ENCODE measurements at regions not wholly inside any gene's neighbourhood (a gene's known extent, or its start where the extent isn't known, plus 50 kb on each side); places are given as distances from the start of the nearest gene placed in this dataset.

- H3K27ac ChIP-seq: no peak overlapping the region
- 80 to 88% (median 85%) methylated on average over 3 of the region's 3 CpGs for WGBS, 4 donors
- H3K4me3 ChIP-seq: no peak overlapping the region
- H3K36me3 ChIP-seq: no peaks in the 10 kb centered on the region
- no peak for ATAC-seq
- TF ChIP-seq POLR2A (IDR thresholded peaks at IDR 0.05): no peak
- TF ChIP-seq CTCF (IDR thresholded peaks at IDR 0.05): no peak
- DNase-seq: no peak
- H3K9me3 ChIP-seq: no peaks in the 10 kb centered on the region
- no peaks in the 10 kb centered on the region for H3K27me3 ChIP-seq
- no peaks in the 10 kb centered on the region for H3K4me1 ChIP-seq
- intact Hi-C loops (cut with DNase I): no loop called here
These were observed 270.2 kb upstream of the TFAP2D start for GRCh38 chr6:50443144-50443543.

GRCh38 chr6:50449128-50449527 is 264.2 kb upstream of the TFAP2D start:
- no peak for ATAC-seq
- 41 to 56% (median 48%) methylated on average over 2 of the region's 2 CpGs for WGBS, 4 donors

GRCh38 chr6:50451826-50452400 is 261.4 kb upstream of the TFAP2D start:
- no peaks in the 10 kb centered on the region for H3K36me3 ChIP-seq
- no peak for ATAC-seq
- H3K9me3 ChIP-seq: no peaks in the 10 kb centered on the region
- no peaks in the 10 kb centered on the region for H3K27me3 ChIP-seq
- no peak overlapping the region for H3K4me3 ChIP-seq
- H3K4me1 ChIP-seq: no peaks in the 10 kb centered on the region
- H3K27ac ChIP-seq: no peak overlapping the region
- 77 to 88% (median 82%) methylated on average over 4 of the region's 4 CpGs for WGBS, 4 donors
- no peak for DNase-seq
- intact Hi-C loops (cut with DNase I): no loop called here
- no peak for TF ChIP-seq CTCF (IDR thresholded peaks at IDR 0.05)
- no peak for TF ChIP-seq POLR2A (IDR thresholded peaks at IDR 0.05)

More at GRCh38 chr6:50449128-50449527, 264.2 kb upstream of the TFAP2D start:
- Histone ChIP-seq H3K4me3 (no peak overlapping the region), H3K4me1 (no peaks in the 10 kb centered on the region), H3K36me3 (no peaks in the 10 kb centered on the region), H3K9me3 (no peaks in the 10 kb centered on the region), H3K27ac (no peak overlapping the region), H3K27me3 (no peaks in the 10 kb centered on the region)
- intact Hi-C loops (cut with DNase I): no loop called here
- no peak for DNase-seq
- TF ChIP-seq POLR2A (IDR thresholded peaks at IDR 0.05): no peak
- TF ChIP-seq CTCF (IDR thresholded peaks at IDR 0.05): no peak

GRCh38 chr6:50455029-50455428 is 258.3 kb upstream of the TFAP2D start:
- Histone ChIP-seq H3K36me3 (no peaks in the 10 kb centered on the region), H3K4me1 (no peaks in the 10 kb centered on the region), H3K27me3 (no peaks in the 10 kb centered on the region), H3K27ac (no peak overlapping the region), H3K4me3 (no peak overlapping the region), H3K9me3 (no peaks in the 10 kb centered on the region)
- WGBS, 4 donors: 72 to 89% (median 81%) methylated on average over 7 of the region's 7 CpGs
- intact Hi-C loops (cut with DNase I): no loop called here
- no peak for DNase-seq
- no peak for TF ChIP-seq CTCF (IDR thresholded peaks at IDR 0.05)
- no peak for TF ChIP-seq POLR2A (IDR thresholded peaks at IDR 0.05)
- ATAC-seq: no peak

Data from heart left ventricle (tissue), 16 donors.